COLO829 (cell line): ENCODE measurements at regions not wholly inside any gene's neighbourhood (a gene's known extent, or its start where the extent isn't known, plus 50 kb on each side); places are given as distances from the start of the nearest gene placed in this dataset.

Experiments
- DNase-seq: peaks from one replicate; pipeline ENCODE4 v3.0.0; 2012; ENCODE audit warnings: low spot score

DNA sequence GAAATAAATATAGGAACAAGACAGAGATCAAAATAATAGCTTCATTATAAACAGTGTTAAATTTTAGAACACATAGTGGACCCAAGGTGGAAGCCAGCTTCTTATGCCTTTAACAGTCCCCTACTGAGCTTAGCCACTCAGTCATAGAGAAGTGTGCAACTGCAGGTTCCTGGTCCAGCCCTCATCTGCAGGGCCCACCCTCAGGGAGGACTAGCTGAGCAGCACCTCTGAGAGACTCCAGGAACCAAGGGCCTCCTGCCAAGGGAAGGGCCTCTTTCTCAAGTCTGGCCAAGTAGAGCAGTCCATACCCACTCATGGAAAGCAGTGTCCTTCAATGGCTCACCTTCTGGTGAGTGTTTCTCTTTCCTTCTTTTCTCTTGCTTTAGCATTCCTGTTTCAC, 173.7 kb upstream of the PRPS1L1 start:
- DNase-seq: no peak

DNA sequence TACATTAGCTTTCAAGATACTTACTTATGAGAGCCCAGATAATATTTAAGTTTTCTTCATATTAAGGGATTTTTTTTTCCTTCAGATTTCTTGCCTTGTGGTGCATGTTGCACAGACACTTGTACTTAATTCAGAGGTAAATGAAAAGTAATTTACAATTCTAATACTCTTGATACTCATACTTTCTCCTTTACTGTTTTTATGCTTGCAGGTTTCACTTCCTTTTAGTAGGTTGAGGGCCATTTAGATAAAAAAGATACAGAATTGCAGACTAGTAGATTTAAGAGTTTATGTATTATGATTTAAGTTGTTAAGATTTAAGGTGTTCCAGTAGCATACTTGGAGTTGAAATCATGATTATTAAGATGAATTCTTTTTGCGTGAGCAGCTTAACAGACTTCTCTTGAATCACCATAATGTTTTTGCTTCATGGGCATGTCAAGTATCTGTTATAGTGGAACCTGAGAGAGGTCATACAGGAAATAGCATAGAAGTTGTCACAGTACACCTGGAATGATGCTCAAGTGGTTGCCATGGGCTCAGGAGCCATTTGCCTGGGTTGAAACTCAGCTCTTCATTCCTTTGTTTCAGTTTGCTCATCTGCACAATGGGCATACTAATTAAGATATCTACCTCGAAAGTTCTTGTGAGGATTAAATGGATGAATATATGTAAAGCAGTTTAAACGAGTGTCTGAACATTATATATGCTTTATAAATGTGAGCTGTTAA, 174.8 kb upstream of the PRPS1L1 start:
- no peak for DNase-seq

DNA sequence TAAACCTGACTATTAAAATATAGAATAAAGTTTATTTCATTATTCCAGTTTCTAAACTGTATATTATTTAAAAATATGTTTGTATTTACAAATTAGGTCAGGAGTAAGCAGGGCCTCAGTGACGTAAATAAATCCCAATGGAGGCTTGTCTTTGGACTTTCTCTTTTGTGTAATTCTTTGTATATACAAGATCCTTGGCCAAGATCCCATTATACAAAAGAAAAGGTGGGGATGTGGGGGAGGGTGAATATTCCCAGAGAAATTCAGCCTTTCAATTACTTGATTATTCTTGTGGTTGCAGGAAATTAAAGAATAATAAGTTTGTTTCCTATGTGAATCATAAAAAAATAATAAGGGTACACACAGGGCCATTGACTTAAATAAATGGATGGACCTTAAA, 178.7 kb upstream of the PRPS1L1 start:
- peak; percentile 6 for DNase-seq

DNA sequence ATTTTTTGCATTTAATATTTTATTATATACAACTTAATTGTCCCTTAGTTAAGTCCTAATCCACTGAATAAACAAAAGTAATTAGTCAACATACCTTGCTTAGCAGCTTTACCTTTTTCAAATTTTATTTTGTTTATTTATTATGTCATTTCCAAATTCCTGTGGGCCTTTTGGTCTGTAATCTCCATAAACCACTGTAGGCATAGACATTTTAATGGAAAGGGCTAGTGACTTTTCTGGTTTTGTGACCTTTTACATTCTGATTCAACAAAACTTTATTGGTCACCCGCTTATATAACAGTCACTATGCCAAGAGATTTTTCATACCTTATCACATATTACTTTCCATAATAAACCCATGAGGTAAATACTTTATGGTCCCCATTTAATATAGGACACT, 181.3 kb upstream of the PRPS1L1 start:
- DNase-seq: no peak

DNA sequence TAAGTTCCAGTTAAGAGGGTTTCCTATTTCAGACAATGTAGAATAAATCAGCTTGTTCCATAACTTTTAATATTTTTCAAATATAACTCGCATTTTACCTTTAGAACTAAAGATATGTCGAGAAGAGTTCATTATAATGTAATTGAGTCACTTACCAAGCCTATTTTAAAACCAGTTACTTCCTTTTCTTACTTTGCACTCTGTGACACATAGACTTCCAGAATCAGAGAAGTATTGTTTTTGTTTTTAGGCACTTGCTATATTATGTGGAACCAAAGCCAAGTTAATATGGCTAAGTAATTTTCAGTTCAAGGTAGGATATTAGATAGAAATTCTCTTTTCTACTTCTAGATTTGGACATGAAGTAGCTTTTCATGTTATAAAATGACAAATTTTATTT, 182.7 kb upstream of the PRPS1L1 start:
- DNase-seq: no peak

DNA sequence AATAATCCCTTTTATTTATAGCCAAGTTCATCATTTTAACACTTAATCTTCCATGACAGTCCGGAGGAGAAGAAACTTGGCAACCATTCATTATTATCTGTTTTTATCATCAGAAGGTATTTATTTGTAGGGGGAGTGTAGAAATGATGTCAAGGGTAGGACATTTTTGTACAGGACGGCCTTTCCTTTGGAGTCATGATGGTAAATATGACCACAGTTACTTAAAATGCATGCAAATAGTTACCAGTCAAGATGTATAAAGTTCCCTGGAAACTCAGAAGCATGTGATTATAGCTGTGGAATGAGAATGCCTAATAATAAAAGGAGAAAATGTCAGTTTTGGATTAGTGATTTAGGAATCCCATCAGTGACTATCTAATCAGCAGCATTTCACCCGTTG, 183.1 kb upstream of the PRPS1L1 start:
- DNase-seq: no peak

DNA sequence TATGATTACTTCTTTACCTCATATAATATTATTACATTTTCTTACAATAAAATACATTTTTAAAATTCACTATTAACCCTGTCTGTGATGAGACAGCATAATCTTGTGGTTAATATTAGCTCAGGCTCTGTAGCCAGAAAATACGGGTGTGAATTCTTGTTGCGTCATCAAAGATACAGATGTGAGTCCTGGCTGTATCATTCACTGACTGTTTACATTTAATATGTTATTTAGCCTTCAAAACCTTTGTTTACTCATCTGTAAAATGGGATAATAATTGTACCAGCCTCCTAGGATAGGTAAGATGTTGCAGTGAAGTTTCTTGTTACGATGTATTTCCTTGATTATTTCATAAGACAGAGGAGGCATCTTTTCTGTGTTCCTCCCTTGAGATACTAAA, 184.7 kb upstream of the PRPS1L1 start:
- no peak for DNase-seq

DNA sequence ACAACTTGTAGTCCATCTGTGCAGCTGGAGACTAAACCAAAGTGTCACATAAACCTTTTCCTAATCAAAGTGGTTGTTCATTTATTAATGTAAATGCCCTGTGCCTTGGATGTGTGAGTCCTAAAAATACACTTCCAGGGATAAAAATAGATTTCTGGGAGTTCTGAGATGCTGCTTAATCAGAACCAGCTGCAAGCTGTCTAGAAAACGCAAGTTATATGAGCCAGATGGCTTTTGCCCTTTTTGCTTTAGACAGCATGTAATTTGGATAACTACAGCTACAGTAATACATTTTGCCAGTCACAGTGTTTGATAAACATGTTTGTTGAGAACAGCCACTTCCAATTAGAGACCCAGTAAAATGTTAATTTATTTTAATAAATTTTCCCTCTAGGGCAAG, 185.1 kb upstream of the PRPS1L1 start:
- DNase-seq: no peak

DNA sequence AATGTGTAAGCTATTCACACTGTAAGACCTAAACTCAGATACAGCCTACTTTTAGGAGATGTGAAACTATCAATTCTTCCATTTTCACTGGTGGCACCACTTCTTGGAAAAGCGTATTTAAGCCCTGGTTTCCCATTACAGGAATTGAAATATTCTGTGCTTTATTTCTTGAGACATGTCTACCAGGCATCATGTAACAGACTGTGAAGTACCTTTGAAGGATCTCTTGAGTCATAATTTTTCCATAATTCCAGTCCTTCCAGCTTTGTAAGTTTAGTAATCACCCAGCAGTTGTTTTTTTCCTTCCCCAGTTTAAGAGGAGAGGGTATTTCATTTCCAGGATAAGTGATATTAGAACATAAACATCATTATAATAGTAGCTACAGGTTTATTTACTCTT, 186.0 kb upstream of the PRPS1L1 start:
- DNase-seq: no peak

DNA sequence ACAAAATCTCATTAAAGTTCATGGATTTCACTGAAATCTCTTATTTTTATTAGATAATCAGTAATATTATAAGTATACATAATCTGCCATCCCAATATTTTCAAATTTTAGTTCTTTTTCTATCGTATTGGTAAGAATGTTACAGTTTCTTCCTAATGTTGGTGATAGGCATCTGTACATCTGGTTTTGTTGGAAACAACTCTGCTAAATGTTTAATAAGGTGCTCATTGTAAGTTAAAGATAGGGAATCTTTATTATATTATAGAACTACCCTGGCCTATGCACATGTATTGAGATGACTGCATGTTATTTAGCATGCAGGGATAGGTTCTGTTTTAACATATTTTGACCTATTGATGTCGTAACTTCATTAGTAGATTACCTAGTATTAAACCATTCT, 188.6 kb upstream of the PRPS1L1 start:
- DNase-seq: no peak

DNA sequence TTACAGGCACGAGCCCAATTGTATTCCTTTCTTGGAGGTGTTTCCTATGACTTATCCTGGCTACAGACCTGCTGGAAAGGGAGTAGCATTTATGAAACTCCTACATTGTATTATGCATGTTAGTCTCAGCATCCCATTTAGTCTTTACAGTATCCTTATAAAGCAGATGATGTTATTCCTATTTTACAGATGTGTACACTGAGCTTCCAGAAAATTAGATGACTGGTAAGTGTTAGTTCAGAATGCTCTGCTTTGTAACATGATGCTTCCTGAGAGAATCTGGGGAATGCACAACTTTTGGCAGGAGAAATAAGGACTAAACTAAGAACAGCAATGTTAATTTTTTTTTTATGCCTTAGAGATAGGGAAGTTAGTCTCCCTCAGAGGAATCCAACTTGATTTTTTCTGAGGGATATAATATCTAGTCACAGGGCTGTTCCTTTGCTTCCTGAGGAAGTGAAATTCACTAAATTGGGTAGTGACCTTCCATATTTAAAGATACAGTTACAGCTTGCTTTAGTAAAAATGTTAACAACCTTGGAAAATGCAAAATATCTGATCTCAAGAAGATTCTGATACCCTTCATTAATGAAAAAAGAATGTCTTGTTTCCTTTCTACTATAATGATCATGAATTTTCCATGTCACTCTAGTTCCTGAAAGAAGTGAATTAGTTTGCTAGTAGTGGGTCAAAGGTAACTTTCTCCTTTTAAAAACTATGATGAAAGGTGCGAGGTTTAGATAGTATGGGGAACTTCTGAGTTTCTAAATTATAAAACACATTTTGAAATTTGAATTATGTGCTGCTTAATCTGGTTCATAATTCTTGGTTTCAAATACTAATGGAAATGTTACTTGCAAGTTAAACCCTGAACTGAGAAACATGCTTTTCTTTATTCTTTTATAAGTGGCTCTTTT, 194.0 kb upstream of the PRPS1L1 start:
- DNase-seq: no peak

DNA sequence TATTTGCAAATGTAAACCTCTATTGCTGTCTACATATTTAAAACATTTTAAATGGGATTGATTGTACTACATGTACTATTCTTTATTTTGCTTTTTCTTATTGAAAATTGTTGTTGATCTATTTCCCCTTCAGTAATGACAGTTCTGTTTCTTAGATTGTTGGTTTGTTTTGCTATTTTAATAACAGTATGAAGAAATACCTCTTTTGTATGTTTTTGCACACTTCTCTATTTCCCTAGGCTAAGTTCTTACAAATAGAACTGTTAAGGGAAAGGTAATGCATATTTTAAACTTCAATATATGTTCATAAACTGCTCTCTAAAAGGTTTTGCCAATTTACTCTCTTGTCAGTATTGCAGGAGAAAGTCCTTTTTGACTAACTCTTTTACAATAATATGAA, 195.0 kb upstream of the PRPS1L1 start:
- no peak for DNase-seq

DNA sequence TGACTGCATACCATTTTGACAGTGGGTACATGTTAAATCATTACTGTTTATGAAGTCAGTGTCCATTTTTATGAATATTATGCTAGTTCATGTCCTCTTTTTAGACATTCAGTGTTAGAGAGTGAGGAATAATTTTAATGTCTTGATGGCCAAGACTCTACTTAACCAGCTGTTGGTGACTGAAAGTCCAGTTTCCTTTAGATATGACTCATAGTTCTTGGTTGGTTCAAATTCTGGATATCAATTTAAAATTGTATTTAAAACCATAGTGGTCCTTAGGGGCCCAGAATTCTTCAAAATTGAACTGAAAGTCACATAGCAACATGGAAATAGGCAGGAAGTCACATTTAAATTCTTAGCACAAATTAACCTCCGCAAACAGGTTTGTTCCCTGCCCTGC, 196.5 kb upstream of the PRPS1L1 start:
- DNase-seq: no peak

DNA sequence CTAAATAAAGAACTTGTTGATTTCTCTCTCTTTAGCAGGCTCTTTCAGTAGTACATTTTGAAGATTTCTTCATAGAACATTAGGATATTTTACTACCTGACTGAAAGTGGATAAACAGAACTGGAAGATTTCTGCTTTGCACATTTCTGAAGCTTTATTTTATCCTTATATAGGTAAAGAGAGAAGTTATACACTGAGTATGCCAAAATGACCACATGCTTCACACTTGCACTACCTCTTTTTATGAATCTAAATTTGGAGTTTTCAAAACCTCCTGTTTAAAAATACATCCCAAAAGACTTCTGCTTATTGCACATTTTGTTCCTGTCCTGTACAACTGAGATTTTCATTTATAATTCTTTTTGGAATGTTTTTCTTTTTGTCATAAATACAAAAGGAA, 197.4 kb upstream of the PRPS1L1 start:
- no peak for DNase-seq

DNA sequence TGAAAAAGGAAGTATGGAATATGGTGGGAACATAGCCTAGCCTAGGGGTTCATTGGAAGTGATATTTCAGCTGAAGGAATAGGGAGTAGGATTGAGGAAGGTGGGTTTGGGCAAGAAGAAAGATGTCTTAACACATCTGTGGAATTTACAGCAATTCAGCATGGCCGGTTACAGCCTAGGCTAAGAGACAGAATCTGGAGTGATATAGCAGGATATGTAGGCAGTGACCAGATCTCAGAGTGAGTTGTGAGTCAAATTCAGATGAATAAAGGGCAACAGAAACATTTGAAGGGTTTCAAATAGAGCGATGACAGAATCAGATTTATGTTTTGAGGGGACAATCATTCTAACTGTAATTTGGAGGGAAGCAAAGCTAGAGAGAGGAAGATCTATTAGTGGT, 199.0 kb upstream of the PRPS1L1 start:
- DNase-seq: no peak

DNA sequence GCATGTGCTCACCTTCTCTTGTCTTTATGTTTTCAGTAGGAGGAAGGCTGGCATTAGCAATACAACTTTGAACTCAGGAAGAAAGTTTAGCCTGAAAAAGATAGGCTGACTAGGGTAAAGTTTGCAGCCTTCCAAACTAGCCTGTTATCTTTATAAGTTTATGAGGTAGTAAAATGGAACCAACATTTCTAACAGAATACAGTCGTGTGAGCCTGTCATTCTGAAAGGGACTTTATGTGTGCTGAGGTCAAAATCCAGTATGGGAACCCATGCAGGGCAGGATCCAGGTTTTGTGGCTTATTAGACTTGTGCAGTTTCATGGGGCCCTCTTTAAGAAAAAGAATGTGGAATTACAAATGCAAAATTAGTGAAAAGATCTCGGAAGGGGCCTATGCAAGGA, 201.0 kb upstream of the PRPS1L1 start:
- no peak for DNase-seq

DNA sequence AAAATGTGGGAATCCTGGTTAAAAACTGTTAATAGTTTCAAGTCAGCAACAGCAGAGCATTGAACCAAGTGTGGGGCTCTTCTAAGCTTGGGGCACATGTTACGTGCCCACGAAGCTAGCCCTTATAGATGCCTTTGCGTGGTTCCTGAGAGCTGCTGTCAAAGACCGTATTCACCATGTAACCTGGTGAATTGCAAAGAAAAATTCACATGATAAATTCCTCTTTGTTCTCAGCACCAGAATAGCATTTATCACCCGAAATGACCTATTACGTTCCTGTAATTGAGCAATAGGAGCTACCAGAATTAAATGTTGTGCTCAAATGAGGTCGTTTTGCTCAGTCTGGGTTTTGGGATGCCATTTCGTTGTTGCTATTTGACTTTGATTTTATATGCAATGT, 202.6 kb upstream of the PRPS1L1 start:
- peak; percentile 6 for DNase-seq

DNA sequence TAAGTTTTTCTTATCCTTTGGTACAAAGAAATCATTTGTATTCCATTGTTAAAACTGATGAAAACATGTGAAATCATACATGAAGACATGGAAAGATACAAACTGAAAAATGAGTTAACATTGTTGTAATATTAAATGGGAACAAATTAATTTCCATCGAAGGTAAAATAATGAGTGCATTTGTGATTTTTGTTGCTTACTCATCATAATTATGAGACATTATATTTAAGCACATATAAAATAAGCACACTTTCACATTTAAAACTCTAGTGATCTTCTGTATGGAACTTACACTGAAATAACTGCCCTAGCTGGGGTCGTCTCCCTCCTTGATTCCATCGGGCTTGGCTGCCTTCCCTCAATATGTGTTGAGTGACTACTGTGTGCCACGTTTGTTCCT, 204.2 kb upstream of the PRPS1L1 start:
- no peak for DNase-seq

DNA sequence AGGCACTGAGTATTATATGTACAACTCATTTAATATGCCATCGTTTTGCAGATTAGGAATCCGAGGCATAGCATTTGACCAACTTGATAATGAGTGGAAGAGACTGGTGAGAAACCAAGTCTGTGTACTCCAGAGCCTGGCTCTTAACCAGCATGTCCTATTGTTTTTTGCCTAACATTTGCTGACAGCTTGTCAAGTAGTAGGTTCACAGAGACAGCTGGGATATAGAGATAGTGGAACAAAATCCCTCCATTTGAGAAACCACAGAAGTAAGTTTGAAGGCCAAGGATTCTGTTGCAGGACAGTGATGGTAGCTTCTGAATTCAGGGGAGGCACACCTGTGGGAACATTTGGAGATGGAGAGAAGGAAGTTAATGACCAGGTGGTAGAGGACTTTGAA, 206.9 kb upstream of the PRPS1L1 start:
- DNase-seq: no peak

DNA sequence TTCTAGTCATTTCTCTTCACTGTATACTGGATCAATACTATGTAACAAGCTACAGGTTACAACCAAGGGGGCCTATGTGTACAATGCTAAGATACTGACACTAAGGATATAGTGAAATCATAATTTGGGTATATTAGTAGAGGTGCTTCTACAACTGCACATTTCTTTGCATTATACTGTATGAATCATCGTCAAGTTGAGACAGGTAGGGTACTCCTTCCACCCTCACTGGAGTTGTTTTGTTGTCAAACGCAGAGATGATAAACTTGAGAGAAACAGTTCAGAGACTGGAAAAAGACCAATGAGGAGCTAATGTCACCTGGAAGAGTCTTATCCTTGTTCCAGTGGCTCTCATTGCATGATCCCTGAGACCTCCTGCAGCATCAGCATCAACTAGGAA, 208.2 kb upstream of the PRPS1L1 start:
- DNase-seq: no peak

DNA sequence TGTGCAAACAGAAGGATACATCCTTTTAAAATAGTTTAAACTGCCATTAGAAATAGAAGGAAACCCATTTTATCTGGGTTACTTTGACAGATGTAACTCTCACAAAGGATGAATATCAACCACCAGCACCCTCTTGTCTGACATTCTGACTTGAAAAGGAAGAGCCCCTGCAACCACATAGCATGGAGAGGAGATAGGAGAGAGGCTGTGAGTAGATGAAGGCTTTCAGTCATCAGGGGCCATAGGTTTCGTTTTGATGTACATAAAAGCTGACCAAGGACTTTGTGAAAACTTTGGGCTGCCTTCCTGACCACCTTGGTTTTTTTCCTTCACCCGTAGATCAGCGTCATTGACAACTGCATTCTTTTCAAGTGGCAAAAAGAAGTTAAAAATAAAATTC, 211.6 kb upstream of the PRPS1L1 start:
- DNase-seq: no peak

DNA sequence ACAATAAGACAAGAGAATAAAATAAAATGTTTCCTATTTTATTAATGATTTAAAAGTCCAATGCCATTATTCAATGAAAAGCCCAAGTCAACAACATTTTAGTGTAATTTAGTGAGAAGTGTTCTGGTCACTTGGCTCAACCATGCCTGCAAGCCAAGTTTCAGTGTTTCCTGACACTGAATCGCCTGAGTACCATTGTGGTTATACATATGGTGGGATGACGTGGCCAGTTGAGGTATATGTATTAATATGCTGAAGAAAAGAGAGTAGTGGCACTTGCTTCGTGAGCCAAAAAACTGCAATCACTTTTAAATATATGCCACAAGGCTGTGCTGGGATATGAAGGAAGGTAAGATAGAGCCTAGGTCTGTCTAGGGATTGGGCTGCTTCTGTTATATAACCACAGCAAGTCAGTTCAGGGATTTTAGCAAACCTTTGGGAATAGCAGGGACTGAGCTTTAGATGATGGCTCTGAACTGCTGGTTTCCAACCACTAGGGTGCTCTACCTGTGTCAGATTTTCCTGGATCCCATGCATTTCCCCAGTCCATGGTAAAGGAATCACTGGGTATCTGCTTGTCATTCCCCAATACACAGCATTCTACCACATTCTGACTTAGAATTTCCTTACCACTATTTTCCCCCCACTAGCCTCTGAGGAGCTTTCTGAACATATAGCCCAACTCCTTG, 214.0 kb upstream of the PRPS1L1 start:
- DNase-seq: no peak

DNA sequence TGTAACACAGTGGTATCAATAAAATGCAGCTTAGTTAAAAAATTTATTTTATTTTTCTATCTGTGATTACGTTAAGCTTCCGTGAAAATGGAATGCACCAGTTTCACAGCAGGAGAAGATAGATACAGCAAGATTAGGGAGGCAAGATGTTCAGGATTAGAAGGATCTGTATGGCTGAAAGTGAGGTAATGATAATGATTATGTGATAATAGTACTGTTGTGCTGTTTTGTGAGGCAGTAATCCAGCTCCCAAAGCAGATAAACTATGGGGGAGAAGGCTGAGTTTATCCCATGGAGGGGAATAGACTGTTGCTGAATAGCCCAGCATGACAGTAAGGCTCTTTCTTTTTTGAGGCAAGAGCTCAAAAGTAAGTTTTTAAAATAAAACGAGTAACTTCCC, 216.1 kb upstream of the PRPS1L1 start:
- no peak for DNase-seq
